ENCODE measurements at regions not wholly inside any gene's neighbourhood (a gene's known extent, or its start where the extent isn't known, plus 50 kb on each side); places are given as distances from the start of the nearest gene placed in this dataset.
"Not testable (repeated sequence)": the region's sequence is repeated elsewhere in the genome, so short reads cannot be mapped to it uniquely, and the experiment has no call there.

- no peak for DNase-seq
Measured at GRCh38 chr13:72657379-72657778, 70.0 kb downstream of the MZT1 start.

DNA sequence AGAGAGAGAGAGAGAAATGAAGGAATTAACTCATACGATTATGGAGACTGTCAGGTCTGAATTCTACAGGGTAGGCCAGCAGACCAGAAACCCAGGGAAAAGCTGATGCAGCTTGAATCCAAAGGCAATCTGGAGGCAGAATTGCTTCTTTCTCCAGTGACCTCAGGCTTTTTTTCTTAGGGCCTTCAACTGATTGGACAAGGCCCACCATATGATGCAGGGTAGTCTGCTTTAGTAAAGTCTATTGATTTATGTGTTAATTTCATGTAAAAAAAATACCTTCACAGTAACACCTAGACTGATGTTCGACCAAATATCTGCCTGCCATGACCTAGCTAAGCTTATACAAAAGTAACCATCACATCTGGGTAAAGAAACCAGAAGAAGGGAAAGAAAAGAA lies 71.1 kb downstream of the MZT1 start:
- no peak for DNase-seq

DNA sequence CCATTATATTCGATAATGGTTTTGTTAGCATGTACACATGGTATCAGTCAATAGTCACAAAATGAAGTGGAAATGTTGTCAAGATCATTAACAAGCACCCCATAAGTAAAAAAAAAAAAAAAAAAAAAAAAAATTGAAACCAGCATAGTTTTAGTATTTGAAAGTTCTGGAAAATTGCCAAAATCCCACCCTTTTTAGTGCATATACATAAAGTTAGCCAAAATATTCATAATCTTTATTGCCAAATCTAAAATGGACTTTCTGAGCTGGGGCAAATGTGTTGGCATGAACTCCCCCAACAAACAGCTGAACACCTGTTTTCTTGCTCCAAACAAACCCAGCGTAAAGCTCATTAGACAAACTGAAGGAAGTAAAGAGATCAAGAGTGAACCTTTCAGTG lies 73.9 kb downstream of the MZT1 start:
- no peak for DNase-seq

GRCh38 chr13:72652681-72653080 lies 74.7 kb downstream of the MZT1 start:
- DNase-seq, result no peak

- peak; percentile 52 for DNase-seq
Measured at GRCh38 chr13:72651144-72651543, 76.3 kb downstream of the MZT1 start.

GRCh38 chr13:72650051-72650700 lies 77.3 kb downstream of the MZT1 start:
- DNase-seq, result no peak

- no peak for DNase-seq
Measured at GRCh38 chr13:72648513-72649065, 78.8 kb downstream of the MZT1 start.

DNA sequence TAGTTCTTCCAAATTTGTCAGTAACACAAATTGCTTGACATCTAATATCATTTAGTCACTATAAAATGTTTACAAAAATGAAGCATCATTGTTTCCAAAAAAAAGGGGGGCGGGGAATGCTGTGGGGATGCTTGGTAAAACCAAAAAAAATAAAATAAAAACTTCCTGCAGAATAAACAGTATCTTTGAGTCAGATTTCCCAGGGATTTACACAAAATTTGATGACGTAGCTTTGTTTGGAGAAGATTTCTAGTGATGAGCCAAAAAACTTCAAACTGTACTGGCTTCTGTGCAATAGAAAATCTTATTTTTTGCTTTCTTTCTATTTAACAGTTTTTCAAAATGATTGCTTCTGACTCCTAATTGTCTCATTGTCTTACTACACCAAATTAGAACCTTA lies 80.0 kb downstream of the MZT1 start:
- no peak for DNase-seq

- no peak for DNase-seq
Measured at GRCh38 chr13:72645521-72645920, 81.9 kb downstream of the MZT1 start.

- peak; percentile 11 for DNase-seq
Measured at GRCh38 chr13:72643311-72643989, 84.0 kb downstream of the MZT1 start.

DNA sequence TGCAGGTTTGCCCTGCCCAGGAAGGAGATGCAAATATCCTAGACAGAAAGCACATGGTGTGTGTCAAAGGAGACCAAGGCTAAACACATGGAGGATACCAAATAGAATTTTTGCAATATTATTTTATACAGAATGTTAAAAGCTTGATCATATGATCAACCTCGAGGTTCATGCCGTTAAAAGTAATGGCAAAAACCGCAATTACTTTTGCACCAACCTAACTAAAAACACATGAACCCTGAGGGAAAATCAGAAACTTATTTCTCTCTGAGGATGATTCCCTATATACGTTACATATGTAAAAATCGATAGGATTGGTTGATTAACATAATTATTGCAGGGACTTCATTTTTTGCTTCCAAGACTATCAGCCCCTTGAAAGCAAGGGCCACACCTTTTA lies 88.1 kb downstream of the MZT1 start:
- no peak for DNase-seq

DNA sequence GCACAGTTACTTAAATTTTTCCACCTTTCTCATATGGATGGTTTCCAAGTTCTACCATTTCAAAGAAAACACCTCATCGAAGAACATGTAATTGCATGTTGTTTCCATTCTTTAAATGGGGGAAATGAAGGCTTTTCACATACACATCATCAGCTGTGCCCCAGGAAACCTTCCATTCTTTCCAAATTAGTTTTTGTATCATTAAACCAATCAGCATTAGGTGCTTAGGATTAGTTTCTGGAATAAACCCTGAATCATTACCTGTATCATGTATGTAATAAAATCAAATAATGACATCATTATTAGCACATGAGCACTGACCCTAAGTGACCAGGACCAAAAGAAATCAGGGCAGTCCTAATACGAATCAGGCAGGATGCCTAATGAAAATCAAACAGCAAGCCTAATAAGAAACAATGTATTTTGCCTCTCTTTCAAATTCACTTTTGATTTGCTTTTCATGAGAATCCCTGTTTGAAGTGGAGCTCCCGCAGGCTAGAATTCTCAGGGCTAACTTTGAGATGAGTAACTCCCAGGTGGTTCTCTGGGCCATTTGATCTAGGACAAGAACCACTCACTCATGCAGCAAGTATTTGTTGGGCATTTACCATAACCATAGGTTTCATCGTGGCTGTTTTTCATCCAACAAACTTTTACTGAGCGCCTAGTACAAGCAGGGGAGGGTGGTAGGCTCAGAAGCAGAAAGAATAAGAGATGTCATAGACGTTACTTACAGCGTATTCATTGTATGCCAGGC lies 89.2 kb downstream of the MZT1 start:
- no peak for DNase-seq

DNA sequence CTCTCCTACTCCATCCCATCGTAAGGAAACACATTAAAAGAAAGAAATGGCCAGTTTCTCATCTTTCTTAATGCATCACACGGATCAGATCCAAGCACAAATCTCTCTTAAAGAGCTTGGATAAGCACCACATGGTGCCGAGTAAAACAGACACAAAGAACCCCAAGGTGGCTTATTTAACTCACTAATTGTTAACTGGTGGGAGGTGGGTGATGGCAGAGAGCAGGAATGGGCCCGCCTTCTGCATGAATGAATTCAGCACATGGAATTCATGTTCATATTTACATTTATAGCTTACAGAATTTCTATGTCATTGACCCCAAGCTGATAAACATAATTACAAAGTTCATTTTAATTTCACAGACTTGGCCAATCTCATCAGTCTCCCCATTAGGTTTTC lies 89.9 kb downstream of the MZT1 start:
- DNase-seq, result no peak

DNA sequence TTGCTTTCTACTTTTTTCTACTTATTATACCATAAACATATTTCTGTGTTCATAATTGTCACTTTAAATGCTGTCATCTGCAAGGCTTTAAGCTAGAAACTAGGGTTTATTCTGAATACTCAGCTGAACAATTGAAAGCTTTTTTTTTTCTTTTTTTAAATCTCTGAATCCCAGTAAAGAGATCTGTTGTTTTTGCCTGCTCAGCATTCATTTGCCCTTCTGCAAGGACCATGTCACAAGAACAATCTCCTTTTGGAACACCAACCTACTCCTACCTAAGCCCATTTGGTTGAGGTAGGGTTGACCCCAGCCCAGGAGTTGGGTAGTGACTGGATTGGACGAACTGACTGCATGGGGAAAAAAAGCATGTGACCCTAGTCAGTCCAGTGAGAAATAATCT lies 92.6 kb downstream of the MZT1 start:
- no peak for DNase-seq

- no peak for DNase-seq
Measured at GRCh38 chr13:72622546-72622945, 104.9 kb downstream of the MZT1 start.

DNA sequence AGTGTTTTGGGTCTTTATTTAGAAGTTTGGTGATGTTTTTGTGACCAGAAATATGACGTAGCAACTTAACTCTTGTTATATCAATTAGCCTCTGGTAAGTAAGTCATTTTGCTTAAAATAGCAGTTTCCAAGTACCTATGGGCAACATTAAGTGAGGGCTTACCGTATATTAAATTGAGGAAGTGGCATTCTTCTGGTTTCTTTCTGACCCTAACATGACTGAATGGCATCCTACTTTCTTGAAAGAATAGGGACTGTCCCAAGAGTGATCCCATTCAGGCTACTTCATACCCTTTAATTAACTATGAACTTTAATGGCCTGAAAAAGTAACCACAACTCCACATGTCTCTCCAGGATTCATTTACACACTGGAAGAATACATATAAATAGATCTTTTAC lies 106.6 kb downstream of the MZT1 start:
- DNase-seq, result no peak

GRCh38 chr13:72617951-72618350 lies 109.5 kb downstream of the MZT1 start:
- DNase-seq, result no peak

DNA sequence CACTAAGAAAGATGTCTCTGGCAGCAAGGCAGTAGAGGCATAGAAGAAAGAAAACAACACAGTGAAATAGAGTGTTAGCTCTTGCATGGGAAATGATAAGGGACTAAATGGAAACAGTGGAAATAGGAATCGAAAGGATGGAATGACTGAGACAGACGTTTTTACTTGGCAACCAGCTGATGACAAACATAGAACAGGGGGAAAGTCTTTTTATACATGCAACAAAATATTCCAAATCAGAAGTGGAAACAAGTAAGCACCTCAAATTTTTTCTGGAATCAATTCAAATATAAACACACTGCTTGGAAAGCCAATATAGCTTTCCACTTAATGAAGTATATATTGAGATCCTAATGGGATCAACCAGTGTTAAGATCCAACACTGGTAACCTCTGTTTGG lies 110.2 kb downstream of the MZT1 start:
- no peak for DNase-seq

DNA sequence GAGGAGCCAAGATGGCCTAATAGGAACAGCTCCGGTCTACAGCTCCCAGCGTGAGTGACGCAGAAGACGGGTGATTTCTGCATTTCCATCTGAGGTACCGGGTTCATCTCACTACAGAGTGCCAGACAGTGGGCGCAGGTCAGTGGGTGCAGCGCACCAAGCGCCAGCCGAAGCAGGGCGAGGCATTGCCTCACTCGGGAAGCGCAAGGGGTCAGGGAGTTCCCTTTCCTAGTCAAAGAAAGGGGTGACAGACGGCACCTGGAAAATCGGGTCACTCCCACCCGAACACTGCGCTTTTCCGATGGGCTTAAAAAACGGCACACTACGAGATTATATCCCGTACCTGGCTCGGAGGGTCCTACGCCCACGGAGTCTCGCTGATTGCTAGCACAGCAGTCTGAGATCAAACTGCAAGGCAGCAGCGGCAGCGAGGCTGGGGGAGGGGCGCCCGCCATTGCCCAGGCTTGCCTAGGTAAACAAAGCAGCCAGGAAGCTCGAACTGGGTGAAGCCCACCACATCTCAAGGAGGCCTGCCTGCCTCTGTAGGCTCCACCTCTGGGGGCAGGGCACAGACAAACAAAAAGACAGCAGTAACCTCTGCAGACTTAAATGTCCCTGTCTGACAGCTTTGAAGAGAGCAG lies 117.1 kb downstream of the MZT1 start:
- not testable (repeated sequence) for DNase-seq

- DNase-seq, result no peak
Measured at GRCh38 chr13:72599178-72599743, 128.2 kb downstream of the MZT1 start.

DNA sequence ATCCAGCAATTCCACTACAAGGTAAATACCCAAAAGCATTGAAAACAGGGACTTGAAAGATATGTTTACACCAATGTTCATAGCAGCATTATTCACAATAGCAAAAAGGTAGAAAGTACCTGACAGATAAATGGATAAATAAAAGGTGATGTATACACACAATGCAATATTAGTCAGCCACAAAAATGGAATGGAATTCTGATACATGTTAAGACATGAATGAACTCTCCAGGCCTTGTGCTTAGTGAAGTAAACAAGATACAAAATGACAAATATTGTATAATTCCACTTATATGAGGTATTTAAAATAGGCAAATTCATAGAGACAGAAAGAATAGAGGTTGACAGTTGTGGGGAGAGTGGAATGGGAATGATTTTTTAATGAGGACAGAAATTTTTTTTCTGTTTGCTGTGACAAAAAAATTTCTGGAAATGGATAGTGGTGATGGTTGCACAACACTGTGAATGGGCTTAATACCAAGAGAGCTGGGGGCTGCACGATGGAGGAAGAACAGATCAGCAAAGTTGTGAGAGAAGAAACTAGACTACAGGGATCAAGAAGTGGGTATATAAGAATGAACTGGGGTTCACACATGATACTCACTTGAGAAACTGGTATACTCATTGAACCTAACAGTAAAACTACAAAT lies 137.2 kb downstream of the MZT1 start:
- no peak for DNase-seq

DNA sequence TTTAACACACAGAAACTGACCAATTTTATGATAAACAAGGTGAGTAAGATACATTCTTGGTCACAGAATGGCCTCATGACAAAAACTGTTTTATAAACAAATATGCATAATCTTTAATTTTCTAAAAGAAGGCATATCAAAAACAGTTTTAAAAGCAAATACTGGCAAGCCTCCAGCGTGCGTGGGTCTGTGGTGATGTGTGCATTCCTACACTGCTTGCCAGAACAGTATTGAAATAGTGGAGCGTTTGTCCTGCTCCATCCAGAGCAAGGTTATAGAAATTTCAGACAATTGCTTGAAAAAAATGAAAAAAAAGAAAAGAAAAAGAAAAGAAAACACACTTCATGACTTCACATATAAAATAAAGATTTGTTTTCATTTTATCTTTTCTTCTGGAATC lies 140.9 kb downstream of the MZT1 start:
- no peak for DNase-seq

DNA sequence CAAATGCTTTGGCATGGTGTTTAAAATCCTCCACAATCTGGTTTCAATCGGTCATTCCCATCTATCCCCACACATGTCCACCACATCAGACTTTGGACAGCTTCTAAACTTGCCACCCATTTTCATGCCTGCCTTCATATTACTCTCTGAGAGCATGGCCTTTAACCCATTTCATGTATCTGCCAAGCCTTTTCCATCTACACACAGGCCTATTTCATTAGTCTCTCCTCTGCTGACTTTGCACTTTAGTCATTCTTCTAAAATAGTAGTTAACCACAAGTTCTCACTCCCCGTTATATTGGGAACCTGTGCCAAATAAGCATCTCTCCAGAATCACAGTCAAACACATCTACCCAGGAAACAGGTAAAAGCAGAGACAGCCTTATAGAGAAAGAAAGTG lies 142.2 kb downstream of the MZT1 start:
- no peak for DNase-seq

All from NCI-H1092 treated with DMSO at 0.1 percent for 48 hours (cell line).